Uterus (tissue), 2 donors: ENCODE measurements at regions not wholly inside any gene's neighbourhood (a gene's known extent, or its start where the extent isn't known, plus 50 kb on each side); places are given as distances from the start of the nearest gene placed in this dataset.

ENCODE experiments used
- CTCF ChIP-seq, 4 experiments: fragments of 200-600 bp in 2 of 4; fragments of 450-650 bp in 2 of 4; sonication (generic) in 2 of 4; IDR thresholded peaks; one replicate each; pipeline ENCODE4 v1.5.1; 2016 to 2019; ENCODE audit warnings: antibody characterized with exemption in 4 of 4, mild to moderate bottlenecking in 2 of 4, moderate library complexity in 1 of 4
- POLR2A ChIP-seq, 2 donors: fragments of 450-650 bp; IDR thresholded peaks; one replicate each; pipeline ENCODE4 v1.6.1; 2016; ENCODE audit warnings: antibody characterized with exemption in 2 of 2, mild to moderate bottlenecking in 1 of 2, moderate library complexity in 1 of 2

GRCh38 chr20:22966787-22967464, 68.2 kb upstream of the SSTR4 start:
- TF ChIP-seq CTCF (IDR thresholded peaks at IDR 0.05): no peak
- TF ChIP-seq POLR2A (IDR thresholded peaks at IDR 0.05): no peak
